C4-2B (cell line): ENCODE measurements at regions not wholly inside any gene's neighbourhood (a gene's known extent, or its start where the extent isn't known, plus 50 kb on each side); places are given as distances from the start of the nearest gene placed in this dataset.

Source experiments
- H3K27ac ChIP-seq: fragments of 450-650 bp; 2 replicates; pipeline ENCODE4 v1.5.1; 2017
- ZFX ChIP-seq: fragments of 450-650 bp; IDR thresholded peaks from 2 replicates; pipeline ENCODE4 v1.6.1; 2017
- TF ChIP-seq, protein P1 (sequence below): fragments of 450-650 bp; conservative IDR thresholded peaks from 2 replicates; pipeline ENCODE4 v1.5.1; 2017; ENCODE audit warnings: mild to moderate bottlenecking

GRCh38 chr20:39535301-39535700, 573.2 kb downstream of the DHX35 start:
- no peak overlapping the region for H3K27ac ChIP-seq
- TF ChIP-seq, protein P1, sequence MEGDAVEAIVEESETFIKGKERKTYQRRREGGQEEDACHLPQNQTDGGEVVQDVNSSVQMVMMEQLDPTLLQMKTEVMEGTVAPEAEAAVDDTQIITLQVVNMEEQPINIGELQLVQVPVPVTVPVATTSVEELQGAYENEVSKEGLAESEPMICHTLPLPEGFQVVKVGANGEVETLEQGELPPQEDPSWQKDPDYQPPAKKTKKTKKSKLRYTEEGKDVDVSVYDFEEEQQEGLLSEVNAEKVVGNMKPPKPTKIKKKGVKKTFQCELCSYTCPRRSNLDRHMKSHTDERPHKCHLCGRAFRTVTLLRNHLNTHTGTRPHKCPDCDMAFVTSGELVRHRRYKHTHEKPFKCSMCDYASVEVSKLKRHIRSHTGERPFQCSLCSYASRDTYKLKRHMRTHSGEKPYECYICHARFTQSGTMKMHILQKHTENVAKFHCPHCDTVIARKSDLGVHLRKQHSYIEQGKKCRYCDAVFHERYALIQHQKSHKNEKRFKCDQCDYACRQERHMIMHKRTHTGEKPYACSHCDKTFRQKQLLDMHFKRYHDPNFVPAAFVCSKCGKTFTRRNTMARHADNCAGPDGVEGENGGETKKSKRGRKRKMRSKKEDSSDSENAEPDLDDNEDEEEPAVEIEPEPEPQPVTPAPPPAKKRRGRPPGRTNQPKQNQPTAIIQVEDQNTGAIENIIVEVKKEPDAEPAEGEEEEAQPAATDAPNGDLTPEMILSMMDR: no peak

- TF ChIP-seq, protein P1: no peak
- no peak for TF ChIP-seq ZFX
- no peak overlapping the region for H3K27ac ChIP-seq
Measured at GRCh38 chr20:39534846-39535245, 572.7 kb downstream of the DHX35 start.

GRCh38 chr20:39533858-39534257, 571.7 kb downstream of the DHX35 start:
- TF ChIP-seq ZFX: no peak
- TF ChIP-seq, protein P1: no peak

DNA sequence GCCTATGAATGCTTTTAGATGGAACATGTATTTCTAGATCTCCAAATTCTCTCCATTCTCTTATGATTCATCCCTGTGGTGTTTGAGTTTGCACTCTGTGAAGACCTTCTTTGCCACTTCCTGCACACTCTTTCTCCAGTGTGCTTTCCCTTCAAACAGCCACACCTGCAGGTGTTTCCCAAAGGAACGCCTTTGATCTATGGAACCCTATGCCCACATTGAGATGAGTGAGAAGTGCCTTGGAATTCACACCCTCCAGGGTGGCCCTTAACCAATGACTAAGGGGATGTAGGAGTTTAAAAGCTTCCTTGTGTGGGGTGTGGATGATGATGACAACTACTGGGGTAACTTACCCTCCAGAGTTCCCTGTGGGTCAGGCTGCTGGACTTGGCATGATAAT, 570.1 kb downstream of the DHX35 start:
- TF ChIP-seq, protein P1: no peak
- no peak for TF ChIP-seq ZFX

More at GRCh38 chr20:39533858-39534257, 571.7 kb downstream of the DHX35 start:
- no peak overlapping the region for H3K27ac ChIP-seq

DNA sequence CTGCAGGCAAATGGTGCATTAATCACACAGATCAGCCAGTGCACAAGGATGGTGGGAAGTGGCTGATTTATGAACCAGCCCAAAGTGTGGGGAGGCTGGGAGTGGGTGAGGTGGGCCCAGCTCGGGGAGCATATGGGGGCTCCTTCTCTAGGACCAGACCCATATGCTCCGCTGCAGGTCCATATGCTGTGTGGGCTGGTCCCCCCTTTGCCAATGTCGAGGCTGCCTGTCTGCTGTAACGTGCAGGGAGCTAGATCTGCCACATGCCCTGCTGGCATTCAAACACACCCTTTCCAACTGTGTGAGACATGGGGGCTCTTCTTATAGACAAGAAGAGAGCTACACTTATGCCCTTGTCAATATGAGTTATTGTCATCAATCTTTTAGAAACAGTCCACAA, 566.3 kb downstream of the DHX35 start:
- H3K27ac ChIP-seq: no peak overlapping the region
- TF ChIP-seq, protein P1: no peak
- no peak for TF ChIP-seq ZFX

More for the DNA sequence above, 570.1 kb downstream of the DHX35 start:
- H3K27ac ChIP-seq: no peak overlapping the region

DNA sequence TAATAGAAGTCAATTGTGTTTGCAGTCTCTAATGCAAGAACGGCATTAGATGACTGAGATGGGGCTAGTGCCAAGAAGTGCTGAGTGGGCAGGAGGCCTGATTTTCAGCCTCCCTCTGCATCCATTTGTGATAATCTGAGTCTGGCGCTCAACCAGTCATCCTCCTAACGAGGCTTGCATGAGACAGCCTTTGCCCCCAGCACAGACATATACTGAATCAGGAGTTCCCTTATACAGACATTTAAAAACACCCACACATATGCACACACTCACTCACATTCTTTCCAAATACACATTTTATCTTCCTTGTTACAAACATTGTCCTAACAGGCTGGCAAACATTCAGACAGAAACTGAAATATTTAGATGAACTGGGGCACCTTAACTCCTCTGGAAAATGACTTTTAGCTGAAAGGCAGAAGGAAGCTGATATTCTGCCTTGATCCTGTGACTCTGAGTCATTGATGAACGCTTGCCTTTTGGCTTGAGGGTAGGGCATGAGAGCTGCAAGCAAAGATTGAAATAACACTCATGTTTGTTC, 562.3 kb downstream of the DHX35 start:
- TF ChIP-seq, protein P1: no peak
- TF ChIP-seq ZFX: no peak
- H3K27ac ChIP-seq: no peak overlapping the region

DNA sequence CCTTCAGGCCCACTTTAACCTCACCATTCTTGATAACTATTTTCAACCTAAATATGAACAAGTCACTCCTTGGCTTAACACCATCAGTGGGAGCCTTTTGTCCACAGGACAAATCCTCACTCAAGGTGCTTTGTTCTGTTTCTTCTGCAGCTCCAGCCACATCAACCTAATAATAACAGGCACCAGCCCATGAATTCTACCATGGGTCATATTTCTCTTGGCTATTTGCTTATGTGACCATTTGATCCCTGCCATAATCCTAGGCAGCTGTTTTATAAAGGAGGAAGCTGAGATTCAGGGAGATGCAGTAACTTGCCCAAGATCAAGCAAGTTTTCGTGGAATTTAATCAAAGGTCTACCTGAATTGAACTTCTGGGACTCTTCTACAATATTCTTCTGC, 561.3 kb downstream of the DHX35 start:
- H3K27ac ChIP-seq: no peak overlapping the region
- no peak for TF ChIP-seq ZFX

GRCh38 chr20:39518654-39519053, 556.5 kb downstream of the DHX35 start:
- TF ChIP-seq ZFX: no peak
- TF ChIP-seq, protein P1: no peak
- no peak overlapping the region; the same call in 1 of the 2 replicates for H3K27ac ChIP-seq
